Colon (tissue), 2 donors: ENCODE measurements at regions not wholly inside any gene's neighbourhood (a gene's known extent, or its start where the extent isn't known, plus 50 kb on each side); places are given as distances from the start of the nearest gene placed in this dataset.

Source experiments
- FAIRE-seq: peaks from 2 replicates; lab custom pipeline; 2012; peaks lifted over from hg19 to GRCh38; lab: Jason Lieb, UNC
- donor health status: control.
- donor health status: control.

GRCh38 chr3:144229330-144229729, 257.7 kb downstream of the DIPK2A start:
- FAIRE-seq, result no peak

GRCh38 chr3:144229953-144230352, 258.3 kb downstream of the DIPK2A start:
- no peak for FAIRE-seq

- no peak for FAIRE-seq
Measured at GRCh38 chr3:144235489-144235888, 263.9 kb downstream of the DIPK2A start.

GRCh38 chr3:144237351-144237750, 265.7 kb downstream of the DIPK2A start:
- no peak for FAIRE-seq

- FAIRE-seq, result no peak
Measured at GRCh38 chr3:144241404-144241803, 269.8 kb downstream of the DIPK2A start.

GRCh38 chr3:144242747-144243146, 271.1 kb downstream of the DIPK2A start:
- no peak for FAIRE-seq

- no peak for FAIRE-seq
Measured at GRCh38 chr3:144244662-144245061, 273.0 kb downstream of the DIPK2A start.

GRCh38 chr3:144252896-144253295, 281.3 kb downstream of the DIPK2A start:
- no peak for FAIRE-seq

GRCh38 chr3:144257381-144257780, 285.8 kb downstream of the DIPK2A start:
- no peak for FAIRE-seq

GRCh38 chr3:144259267-144259666, 287.6 kb downstream of the DIPK2A start:
- no peak for FAIRE-seq

GRCh38 chr3:144263706-144264105, 292.1 kb downstream of the DIPK2A start:
- no peak for FAIRE-seq

GRCh38 chr3:144264350-144264749, 292.7 kb downstream of the DIPK2A start:
- FAIRE-seq, result no peak

- FAIRE-seq, result no peak
Measured at GRCh38 chr3:144264794-144265193, 293.2 kb downstream of the DIPK2A start.

- FAIRE-seq, result no peak
Measured at GRCh38 chr3:144265542-144266100, 294.0 kb downstream of the DIPK2A start.

GRCh38 chr3:144270100-144270499, 298.5 kb downstream of the DIPK2A start:
- no peak for FAIRE-seq

- FAIRE-seq, result no peak
Measured at GRCh38 chr3:144272680-144273079, 301.1 kb downstream of the DIPK2A start.

- no peak for FAIRE-seq
Measured at GRCh38 chr3:144273601-144274000, 302.0 kb downstream of the DIPK2A start.

- FAIRE-seq, result no peak
Measured at GRCh38 chr3:144275005-144275404, 303.4 kb downstream of the DIPK2A start.

- FAIRE-seq, result no peak
Measured at GRCh38 chr3:144282313-144282712, 310.7 kb downstream of the DIPK2A start.

GRCh38 chr3:144286235-144286910, 314.8 kb downstream of the DIPK2A start:
- FAIRE-seq, result no peak

GRCh38 chr3:144287001-144287400, 315.4 kb downstream of the DIPK2A start:
- no peak for FAIRE-seq

GRCh38 chr3:144289057-144289456, 317.4 kb downstream of the DIPK2A start:
- FAIRE-seq, result no peak

GRCh38 chr3:144294659-144295538, 323.3 kb downstream of the DIPK2A start:
- no peak for FAIRE-seq
